IMR-90 (cell line): ENCODE measurements at regions not wholly inside any gene's neighbourhood (a gene's known extent, or its start where the extent isn't known, plus 50 kb on each side); places are given as distances from the start of the nearest gene placed in this dataset.
A peak's percentile ranks its signal among the peaks of the same experiment; 100 is the strongest.

Experiments used
- ATAC-seq: fragments of 200-7000 bp; cut with Tn5 transposase; 2 replicates; pipeline ENCODE4 v1.9.1; 2020; ENCODE audit warnings: low read depth, mild to moderate bottlenecking, moderate library complexity
- BruUV-seq: library from RNA; stranded (reverse); fragments of 400-500 nt; replicated peaks from 2 replicates; lab custom pipeline; 2021; lab: Mats Ljungman, UMichigan
- CTCF ChIA-PET: fragments of 300-600 bp; formaldehyde crosslinking; extraction: SDS; loops from one replicate; lab custom pipeline; 2021; ENCODE audit warnings: antibody characterized with exemption; lab: Yijun Ruan, JAX
- POLR2A ChIA-PET: fragments of 300-600 bp; sonication (Branson Sonifier 250); formaldehyde crosslinking; loops from one replicate; lab custom pipeline; 2022; ENCODE audit warnings: antibody characterized with exemption; ENCODE audit not compliant: unreplicated experiment; lab: Charles Lee
- DNase-seq: peaks from one replicate; pipeline ENCODE4 v3.0.0; 2013
- H2AFZ ChIP-seq: replicated peaks from 2 replicates; pipeline ENCODE3; 2013; ENCODE audit warnings: low read length, mild to moderate bottlenecking; ENCODE audit not compliant: poor library complexity
- H2AK5ac ChIP-seq: 2 replicates; pipeline ENCODE4 v1.6.1; 2013; ENCODE audit warnings: low read depth, low read length, inconsistent platforms
- H2AK9ac ChIP-seq: replicated peaks from 2 replicates; pipeline ENCODE3; 2013; ENCODE audit warnings: mild to moderate bottlenecking, low read depth, low read length, moderate library complexity; ENCODE audit not compliant: poor library complexity
- H2BK120ac ChIP-seq: 2 replicates; pipeline ENCODE4 v1.6.1; 2013; ENCODE audit warnings: low read depth, low read length, inconsistent platforms
- H2BK15ac ChIP-seq: 3 replicates; pipeline ENCODE4 v1.6.1; 2013; ENCODE audit warnings: low read depth, low read length, inconsistent platforms
- H2BK20ac ChIP-seq: 2 replicates; pipeline ENCODE4 v1.6.1; 2013; ENCODE audit warnings: low read depth, mild to moderate bottlenecking, inconsistent platforms, low read length, moderate library complexity
- H2BK5ac ChIP-seq: 2 replicates; pipeline ENCODE4 v1.6.1; 2013; ENCODE audit warnings: mild to moderate bottlenecking, low read depth, low read length, inconsistent platforms; ENCODE audit not compliant: poor library complexity, severe bottlenecking
- H3K14ac ChIP-seq: replicated peaks from 2 replicates; pipeline ENCODE4 v1.6.1; 2013; ENCODE audit warnings: low read depth, low read length, inconsistent platforms
- H3K18ac ChIP-seq: 2 replicates; pipeline ENCODE4 v1.6.1; 2013; ENCODE audit warnings: low read depth, low read length, control low read depth
- H3K23ac ChIP-seq: 2 replicates; pipeline ENCODE4 v1.6.1; 2013; ENCODE audit warnings: low read depth, low read length, inconsistent platforms
- H3K27ac ChIP-seq: 2 replicates; pipeline ENCODE4 v1.5.1; 2013; ENCODE audit warnings: mild to moderate bottlenecking, control low read depth, low read length; ENCODE audit not compliant: insufficient read depth
- H3K27me3 ChIP-seq: 2 replicates; pipeline ENCODE4 v1.6.1; 2013; ENCODE audit warnings: low read length; ENCODE audit not compliant: control insufficient read depth, insufficient read depth
- H3K36me3 ChIP-seq: 2 replicates; pipeline ENCODE4 v1.6.1; 2013; ENCODE audit warnings: low read length, mixed read lengths; ENCODE audit not compliant: control insufficient read depth, insufficient read depth
- H3K4ac ChIP-seq: 2 replicates; pipeline ENCODE4 v1.6.1; 2013; ENCODE audit warnings: low read depth, low read length, inconsistent platforms
- H3K4me1 ChIP-seq: 2 replicates; pipeline ENCODE4 v1.6.1; 2013; ENCODE audit warnings: low read length, mixed read lengths; ENCODE audit not compliant: control insufficient read depth, insufficient read depth
- H3K4me2 ChIP-seq: 2 replicates; pipeline ENCODE4 v1.6.1; 2013; ENCODE audit warnings: low read depth, mild to moderate bottlenecking, control low read depth, low read length, moderate library complexity
- H3K4me3 ChIP-seq: 2 replicates; pipeline ENCODE4 v1.5.1; 2013; ENCODE audit warnings: low read depth, mild to moderate bottlenecking, control low read depth, low read length, moderate library complexity; ENCODE audit not compliant: insufficient read depth
- H3K56ac ChIP-seq: 2 replicates; pipeline ENCODE4 v1.6.1; 2013; ENCODE audit warnings: low read length, inconsistent platforms; ENCODE audit not compliant: insufficient read depth; ENCODE audit errors: extremely low read depth
- H3K79me1 ChIP-seq, 2 experiments: 2 replicates each; pipeline ENCODE4 v1.6.1; 2013; ENCODE audit warnings: low read length in 2 of 2, inconsistent platforms in 1 of 2, low read depth in 1 of 2
- H3K9ac ChIP-seq: 2 replicates; pipeline ENCODE4 v1.6.1; 2013; ENCODE audit warnings: low read depth, low read length, control low read depth
- H3K9me1 ChIP-seq: 2 replicates; pipeline ENCODE4 v1.6.1; 2013; ENCODE audit warnings: low read length, inconsistent platforms; ENCODE audit not compliant: insufficient read depth
- H3K9me3 ChIP-seq: 2 replicates; pipeline ENCODE4 v1.6.1; 2013; ENCODE audit warnings: low read length; ENCODE audit not compliant: control insufficient read depth, insufficient read depth
- H4K20me1 ChIP-seq: 2 replicates; pipeline ENCODE4 v1.6.1; 2013; ENCODE audit warnings: low read length, inconsistent platforms; ENCODE audit not compliant: insufficient read depth
- H4K5ac ChIP-seq: 2 replicates; pipeline ENCODE4 v1.6.1; 2013; ENCODE audit warnings: mild to moderate bottlenecking, low read depth, low read length, control low read depth
- H4K8ac ChIP-seq, 2 experiments: 2 replicates each; pipeline ENCODE4 v1.6.1; 2013; ENCODE audit warnings: low read depth in 2 of 2, low read length in 2 of 2, control low read depth in 1 of 2, inconsistent platforms in 1 of 2
- H4K91ac ChIP-seq: 2 replicates; pipeline ENCODE4 v1.6.1; 2013; ENCODE audit warnings: low read depth, low read length, inconsistent platforms; ENCODE audit not compliant: insufficient read depth
- BHLHE40 ChIP-seq: fragments of 150-350 bp; IDR thresholded peaks from 2 replicates; pipeline ENCODE4 v1.6.1; 2016; ENCODE audit warnings: mild to moderate bottlenecking, low read depth, low read length
- CEBPB ChIP-seq: IDR thresholded peaks from 2 replicates; pipeline ENCODE4 v1.6.1; 2012; ENCODE audit warnings: low read depth, low read length, improper control_type of control experiment
- CTCF ChIP-seq: conservative IDR thresholded peaks from 2 replicates; pipeline ENCODE4 v1.5.1; 2012; ENCODE audit warnings: mild to moderate bottlenecking, low read depth, low read length, improper control_type of control experiment
- ELK1 ChIP-seq: fragments of 150-350 bp; IDR thresholded peaks from 2 replicates; pipeline ENCODE4 v1.6.1; 2016; ENCODE audit warnings: low read depth, mild to moderate bottlenecking, low read length, moderate library complexity, borderline replicate concordance
- FOS ChIP-seq: fragments of 150-350 bp; IDR thresholded peaks from 2 replicates; pipeline ENCODE4 v1.6.1; 2016; ENCODE audit warnings: low read depth, low read length
- MAFK ChIP-seq: IDR thresholded peaks from 2 replicates; pipeline ENCODE4 v1.6.1; 2012; ENCODE audit warnings: low read depth, low read length, improper control_type of control experiment
- MAZ ChIP-seq: IDR thresholded peaks from 2 replicates; pipeline ENCODE4 v1.6.1; 2012; ENCODE audit warnings: low read depth, mild to moderate bottlenecking, low read length, improper control_type of control experiment, moderate library complexity, borderline replicate concordance
- NFE2L2 ChIP-seq: fragments of 150-350 bp; IDR thresholded peaks from 2 replicates; pipeline ENCODE4 v1.6.1; 2016; ENCODE audit warnings: low read depth, mild to moderate bottlenecking, low read length
- POLR2A ChIP-seq: IDR thresholded peaks from 2 replicates; pipeline ENCODE4 v1.6.1; 2012; ENCODE audit warnings: mild to moderate bottlenecking, low read depth, low read length
- RAD21 ChIP-seq: IDR thresholded peaks from 2 replicates; pipeline ENCODE4 v1.6.1; 2012; ENCODE audit warnings: low read length, improper control_type of control experiment
- RCOR1 ChIP-seq: IDR thresholded peaks from 2 replicates; pipeline ENCODE4 v1.6.1; 2012; ENCODE audit warnings: mild to moderate bottlenecking, low read length, improper control_type of control experiment; ENCODE audit not compliant: insufficient replicate concordance
- RFX5 ChIP-seq: IDR thresholded peaks from 2 replicates; pipeline ENCODE4 v1.8.0; 2012; ENCODE audit warnings: low read depth, mild to moderate bottlenecking, low read length, moderate library complexity
- SMC3 ChIP-seq: fragments of 150-350 bp; IDR thresholded peaks from 2 replicates; pipeline ENCODE4 v1.6.1; 2016; ENCODE audit warnings: low read depth, mild to moderate bottlenecking, antibody characterized with exemption, low read length, moderate library complexity
- USF2 ChIP-seq: fragments of 150-350 bp; IDR thresholded peaks from 2 replicates; pipeline ENCODE4 v1.6.1; 2017; ENCODE audit warnings: mild to moderate bottlenecking, antibody characterized with exemption, low read length, low read depth
- WGBS, 2 experiments: methylation state at CpG; one replicate each; pipeline versions ENCODE4 v1.1.5 to v1.1.7; 2013; ENCODE audit warnings: missing lambda C conversion rate in 2 of 2; ENCODE audit not compliant: insufficient read length in 1 of 2; ENCODE audit errors: extremely low coverage in 2 of 2; 5-methylcytosine and 5-hydroxymethylcytosine counted together
- dilution Hi-C: fragments of 300-500 bp; cut with HindIII; formaldehyde crosslinking; loops from one replicate; pipeline ENCODE4 v1.14.3; 2018; ENCODE audit warnings: low sequenced_read_pairs; ENCODE audit not compliant: unreplicated experiment
- in situ Hi-C: fragments of 300-500 bp; cut with MboI; formaldehyde crosslinking; loops from 3 replicates; pipeline ENCODE4 v1.14.3; 2019; ENCODE audit warnings: low sequenced_read_pairs, inconsistent platforms, mixed read lengths
- intact Hi-C: fragments of 100-400 bp; cut with micrococcal nuclease; formaldehyde crosslinking; loops from 2 replicates; pipeline ENCODE4 v1.10.0; 2022

- no peak overlapping the region for H3K4me2 ChIP-seq
- no peak overlapping the region for H2AK5ac ChIP-seq
- no peak overlapping the region for H2AFZ ChIP-seq
- H3K9me3 ChIP-seq, result no peaks in the 10 kb centered on the region
- peaks cover 30% of the 10 kb centered on the region for H3K27me3 ChIP-seq
- no peak overlapping the region for H2BK120ac ChIP-seq
- H4K20me1 ChIP-seq, result no peaks in the 10 kb centered on the region
- no peak overlapping the region for H3K56ac ChIP-seq
- H2AK9ac ChIP-seq, result peak overlapping the region; percentile 16
- 0 out of 2 replicates have a peak, but pooled peaks cover 4% of the 10 kb centered on the region for H3K9me1 ChIP-seq
- intact Hi-C loops, result no loop called here
- no peak overlapping the region for H2BK5ac ChIP-seq
- DNase-seq, result no peak
- peaks cover 3% of the 10 kb centered on the region for H3K4me1 ChIP-seq
- ChIA-PET POLR2A (no interaction called here), CTCF (no interaction called here)
- H3K79me1 ChIP-seq, result no peaks in the 10 kb centered on the region
- TF ChIP-seq RFX5 (no peak), CTCF (no peak), MAZ (no peak), RAD21 (no peak), CEBPB (no peak), POLR2A (no peak), FOS (no peak), SMC3 (no peak), ELK1 (no peak), USF2 (no peak), RCOR1 (no peak), MAFK (no peak), NFE2L2 (no peak), BHLHE40 (no peak)
- H3K36me3 ChIP-seq, result no peaks in the 10 kb centered on the region
- H4K91ac ChIP-seq, result no peak overlapping the region
- dilution Hi-C loops, result no loop called here
- 92% methylated on average over 11 of the region's 17 CpGs; no CpG with 5 or more reads in 1 of the 2 experiments for WGBS, 2 experiments
- ATAC-seq, result no peak
- BruUV-seq, result no TSS peak
- H3K18ac ChIP-seq, result no peak overlapping the region
- H3K9ac ChIP-seq, result no peak overlapping the region
- no peak overlapping the region for H3K23ac ChIP-seq
- H2BK15ac ChIP-seq, result no peak overlapping the region
- in situ Hi-C loops, result no loop called here
- no peak overlapping the region for H3K27ac ChIP-seq
- H3K4ac ChIP-seq, result no peak overlapping the region
- H3K4me3 ChIP-seq, result no peak overlapping the region
- H3K14ac ChIP-seq, result no peak overlapping the region
- no peak overlapping the region for H4K8ac ChIP-seq
- no peak overlapping the region for H2BK20ac ChIP-seq
- no peak overlapping the region for H4K5ac ChIP-seq
Observed at GRCh38 chr6:43887906-43888683, 118.1 kb downstream of the VEGFA start.
